CD14-positive monocyte (primary cell): ENCODE measurements at regions not wholly inside any gene's neighbourhood (a gene's known extent, or its start where the extent isn't known, plus 50 kb on each side); places are given as distances from the start of the nearest gene placed in this dataset.

ENCODE experiments used
- DNase-seq, 3 donors: peaks; one replicate each; pipeline ENCODE4 v3.0.0-alpha.2; 2011 to 2022
- H2AFZ ChIP-seq: 2 replicates; pipeline ENCODE4 v1.6.0; 2012; ENCODE audit warnings: mild to moderate bottlenecking, low read depth, low read length, inconsistent platforms; ENCODE audit not compliant: insufficient read depth, poor library complexity, severe bottlenecking
- H3K27ac ChIP-seq, 2 donors: 1 replicate in 1 of 2; 2 replicates in 1 of 2; pipeline ENCODE4 v1.5.1; 2012 to 2013; ENCODE audit warnings: low read length in 2 of 2, control low read depth in 1 of 2, inconsistent platforms in 1 of 2, low read depth in 1 of 2, mild to moderate bottlenecking in 1 of 2
- H3K27me3 ChIP-seq, 2 donors: one replicate each; pipeline versions ENCODE4 v1.6.0 to v1.6.1; 2011 to 2013; ENCODE audit warnings: low read length in 2 of 2; ENCODE audit not compliant: control insufficient read depth in 2 of 2, insufficient read depth in 2 of 2
- H3K36me3 ChIP-seq, 2 donors: replicated peaks in 1 of 2; 1 replicate in 1 of 2; 2 replicates in 1 of 2; pipeline versions ENCODE4 v1.5.1 to v1.6.1; 2012 to 2013; ENCODE audit warnings: low read length in 2 of 2, control low read depth in 1 of 2, inconsistent platforms in 1 of 2, mild to moderate bottlenecking in 1 of 2; ENCODE audit not compliant: insufficient read depth in 2 of 2, control insufficient read depth in 1 of 2
- H3K4me1 ChIP-seq, 2 donors: 1 replicate in 1 of 2; 2 replicates in 1 of 2; pipeline versions ENCODE4 v1.5.1 to v1.6.1; 2012 to 2013; ENCODE audit warnings: low read length in 2 of 2, control low read depth in 1 of 2, inconsistent platforms in 1 of 2, mild to moderate bottlenecking in 1 of 2, moderate library complexity in 1 of 2; ENCODE audit not compliant: insufficient read depth in 2 of 2, control insufficient read depth in 1 of 2
- H3K4me2 ChIP-seq: replicated peaks from 2 replicates; pipeline ENCODE3; 2012; ENCODE audit warnings: low read length, moderate library complexity, mild to moderate bottlenecking; ENCODE audit not compliant: poor library complexity, severe bottlenecking; ENCODE audit errors: extremely low read depth
- H3K4me3 ChIP-seq, 3 experiments: fragments of 200-600 bp in 1 of 3; sonication (generic) in 1 of 3; replicated peaks in 1 of 3; 1 replicate in 2 of 3; 2 replicates in 1 of 3; pipeline ENCODE4 v1.5.1; 2011 to 2013; ENCODE audit warnings: low read length in 3 of 3, mild to moderate bottlenecking in 3 of 3, control low read depth in 2 of 3, low read depth in 2 of 3, inconsistent platforms in 1 of 3, moderate library complexity in 1 of 3
- H3K79me2 ChIP-seq: 2 replicates; pipeline ENCODE4 v1.6.0; 2012; ENCODE audit warnings: mild to moderate bottlenecking, control low read depth, inconsistent platforms, low read length, moderate library complexity; ENCODE audit not compliant: insufficient read depth
- H3K9ac ChIP-seq: 2 replicates; pipeline ENCODE4 v1.6.0; 2017; ENCODE audit warnings: low read length, mild to moderate bottlenecking; ENCODE audit not compliant: insufficient read depth, poor library complexity, severe bottlenecking
- H3K9me3 ChIP-seq, 2 donors: replicated peaks in 1 of 2; 1 replicate in 1 of 2; 2 replicates in 1 of 2; pipeline versions ENCODE4 v1.5.1 to v1.6.1; 2012 to 2013; ENCODE audit warnings: low read length in 2 of 2, control low read depth in 1 of 2; ENCODE audit not compliant: control insufficient read depth in 1 of 2, insufficient read depth in 1 of 2
- H4K20me1 ChIP-seq: 2 replicates; pipeline ENCODE4 v1.6.0; 2012; ENCODE audit warnings: mild to moderate bottlenecking, low read length, control low read depth, moderate library complexity; ENCODE audit not compliant: insufficient read depth
- H3K27ac Mint-ChIP-seq, 7 donors: one replicate each; pipeline ENCODE4 v1.8.0; 2020; ENCODE audit warnings: mild to moderate bottlenecking in 7 of 7, mixed read lengths in 7 of 7, moderate library complexity in 6 of 7, inconsistent platforms in 2 of 7
- H3K27me3 Mint-ChIP-seq, 3 donors: one replicate each; pipeline ENCODE4 v1.8.0; 2021 to 2022; ENCODE audit warnings: low read depth in 3 of 3, mild to moderate bottlenecking in 3 of 3, mixed read lengths in 3 of 3, moderate library complexity in 3 of 3, inconsistent platforms in 1 of 3
- H3K36me3 Mint-ChIP-seq, 2 donors: one replicate each; pipeline ENCODE4 v1.8.0; 2020; ENCODE audit warnings: mixed read lengths in 2 of 2, inconsistent platforms in 1 of 2, mild to moderate bottlenecking in 1 of 2
- H3K4me1 Mint-ChIP-seq: one replicate; pipeline ENCODE4 v1.8.0; 2020; ENCODE audit warnings: mild to moderate bottlenecking, mixed read lengths
- H3K4me3 Mint-ChIP-seq, 2 donors: one replicate each; pipeline ENCODE4 v1.8.0; 2020; ENCODE audit warnings: mild to moderate bottlenecking in 2 of 2, mixed read lengths in 2 of 2, moderate library complexity in 1 of 2
- H3K9me3 Mint-ChIP-seq, 7 donors: one replicate each; pipeline ENCODE4 v1.8.0; 2020 to 2022; ENCODE audit warnings: mixed read lengths in 7 of 7, mild to moderate bottlenecking in 6 of 7, moderate library complexity in 6 of 7, inconsistent platforms in 2 of 7
- CTCF ChIP-seq: fragments of 200-600 bp; IDR thresholded peaks from one replicate; pipeline ENCODE4 v1.8.0; 2022; ENCODE audit warnings: antibody characterized with exemption, mild to moderate bottlenecking
- WGBS: methylation state at CpG from one replicate; pipeline ENCODE4 v1.1.5; 2013; ENCODE audit warnings: missing lambda C conversion rate; ENCODE audit not compliant: insufficient coverage; 5-methylcytosine and 5-hydroxymethylcytosine counted together
- intact Hi-C, 2 donors: fragments of 100-400 bp; cut with micrococcal nuclease; formaldehyde crosslinking; loops; one replicate each; pipeline versions ENCODE4 v1.15.0 to v1.15.1; 2023

GRCh38 chr3:852033-852432 is 240.8 kb upstream of the CNTN6 start:
- H3K4me3 Mint-ChIP-seq: no peak overlapping the region
- no peaks in the 10 kb centered on the region for H3K27me3 Mint-ChIP-seq

DNA sequence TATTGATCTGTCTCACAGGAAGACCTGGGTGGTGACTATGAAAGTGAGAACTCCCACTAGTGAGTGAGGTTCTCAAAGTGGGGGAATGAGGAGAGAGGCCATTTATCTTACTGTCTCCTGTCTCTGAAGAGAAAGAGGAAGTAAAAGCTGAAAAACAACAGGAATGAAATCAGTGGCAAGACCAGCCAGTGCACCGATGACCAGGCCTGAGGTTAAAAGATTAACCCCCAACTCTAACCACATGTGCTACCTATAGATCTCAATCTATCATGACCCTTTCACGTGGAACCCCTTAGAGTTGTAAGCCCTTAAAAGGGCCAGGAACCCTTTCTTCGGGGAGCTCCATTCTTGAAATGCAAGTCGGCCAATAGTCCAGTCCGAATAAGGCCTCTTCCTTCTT is 239.3 kb upstream of the CNTN6 start:
- no peak overlapping the region for H2AFZ ChIP-seq
- H3K4me3 ChIP-seq: no peak overlapping the region
- H3K36me3 ChIP-seq: no peaks in the 10 kb centered on the region
- WGBS: 40% methylated on average over 2 of the region's 5 CpGs
- Mint-ChIP-seq H3K4me3 (no peak overlapping the region), H3K9me3 (peaks cover 7 to 39% (median 26%) of the 10 kb centered on the region in 7 donors), H3K36me3 (no peaks in the 10 kb centered on the region), H3K27me3 (no peaks in the 10 kb centered on the region), H3K4me1 (no peaks in the 10 kb centered on the region), H3K27ac (no peak overlapping the region)
- H3K79me2 ChIP-seq: no peaks in the 10 kb centered on the region
- intact Hi-C loops: no loop called here
- H3K9ac ChIP-seq: no peak overlapping the region
- H3K4me1 ChIP-seq: no peaks in the 10 kb centered on the region
- DNase-seq: no peak
- H3K27ac ChIP-seq: no peak overlapping the region
- no peak overlapping the region for H3K4me2 ChIP-seq
- no peaks in the 10 kb centered on the region for H3K27me3 ChIP-seq
- H3K9me3 ChIP-seq: peaks cover 36 to 58% of the 10 kb centered on the region in 2 donors
- no peak for TF ChIP-seq CTCF
- no peaks in the 10 kb centered on the region for H4K20me1 ChIP-seq

More at GRCh38 chr3:852033-852432, 240.8 kb upstream of the CNTN6 start:
- Mint-ChIP-seq H3K4me1 (no peaks in the 10 kb centered on the region), H3K27ac (no peak overlapping the region), H3K36me3 (no peaks in the 10 kb centered on the region), H3K9me3 (peaks cover 11 to 48% (median 32%) of the 10 kb centered on the region in 7 donors)
- no peak for TF ChIP-seq CTCF
- H2AFZ ChIP-seq: no peak overlapping the region
- no peaks in the 10 kb centered on the region for H3K36me3 ChIP-seq
- no peaks in the 10 kb centered on the region for H3K79me2 ChIP-seq
- H3K9me3 ChIP-seq: peaks cover 42 to 60% of the 10 kb centered on the region in 2 donors
- no peak for DNase-seq
- H3K4me1 ChIP-seq: no peaks in the 10 kb centered on the region
- H3K4me2 ChIP-seq: no peak overlapping the region
- H3K4me3 ChIP-seq: no peak overlapping the region
- H3K27me3 ChIP-seq: no peaks in the 10 kb centered on the region
- no peak overlapping the region for H3K27ac ChIP-seq
- no peaks in the 10 kb centered on the region for H4K20me1 ChIP-seq
- 100% methylated on average over 3 of the region's 4 CpGs for WGBS
- intact Hi-C loops: no loop called here
- no peak overlapping the region for H3K9ac ChIP-seq
